ENCODE measurements at regions not wholly inside any gene's neighbourhood (a gene's known extent, or its start where the extent isn't known, plus 50 kb on each side); places are given as distances from the start of the nearest gene placed in this dataset.

DNA sequence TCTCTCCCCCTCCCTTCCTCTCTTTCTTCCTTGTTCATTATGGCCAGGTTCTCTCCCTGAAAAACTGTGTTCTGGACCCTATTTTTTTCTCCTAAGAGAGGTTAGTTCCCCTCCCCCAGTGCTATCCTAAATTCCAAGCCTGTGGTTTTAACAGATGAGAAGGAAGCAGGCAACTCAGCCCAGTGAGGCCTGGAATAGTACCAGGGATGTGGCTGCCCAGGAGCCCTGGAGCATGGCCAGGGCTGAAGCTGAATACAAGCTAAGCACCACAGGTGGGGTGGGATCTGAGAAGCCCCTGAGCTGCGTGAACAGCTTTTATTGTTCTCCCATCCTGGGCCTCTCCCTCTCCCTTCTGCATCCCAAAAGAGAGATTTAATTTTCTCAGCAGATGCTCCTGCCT, 1581.3 kb upstream of the TMEM132C start:
- H3K4me1 Mint-ChIP-seq, result no peaks in the 10 kb centered on the region
- H3K27me3 Mint-ChIP-seq, result no peaks in the 10 kb centered on the region
- no peak overlapping the region for H3K4me3 Mint-ChIP-seq
- no peak for ATAC-seq
- no peak for DNase-seq
- H3K27ac Mint-ChIP-seq, result no peak overlapping the region
- peaks cover 6 to 12% of the 10 kb centered on the region in 2 donors for H3K9me3 Mint-ChIP-seq

- no peak for ATAC-seq
- peaks cover 6 to 12% of the 10 kb centered on the region in 2 donors for H3K9me3 Mint-ChIP-seq
Observed at GRCh38 chr12:126688556-126688955, 1578.4 kb upstream of the TMEM132C start.

DNA sequence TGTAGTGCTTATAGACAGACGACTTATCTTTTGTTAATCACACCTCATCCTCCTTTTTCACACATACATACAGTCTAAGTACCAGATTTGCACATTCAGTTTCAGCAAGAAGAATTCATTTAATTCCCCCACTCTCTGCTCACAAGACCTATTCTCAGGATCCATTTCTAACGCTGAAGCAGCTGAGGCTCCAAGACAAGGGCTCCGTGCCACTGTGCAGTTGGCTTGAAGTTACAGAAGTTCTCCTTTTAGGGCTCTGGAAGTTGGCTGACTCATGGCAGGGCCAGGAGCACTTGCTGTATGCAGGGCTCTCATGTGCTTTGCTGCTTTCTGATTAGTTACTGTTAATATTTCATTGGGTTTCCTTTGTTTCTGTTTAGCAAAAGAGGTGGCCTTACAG, 1566.9 kb upstream of the TMEM132C start:
- Mint-ChIP-seq H3K27me3 (no peaks in the 10 kb centered on the region), H3K9me3 (peaks cover 6 to 16% of the 10 kb centered on the region in 2 donors), H3K4me3 (no peak overlapping the region), H3K27ac (no peak overlapping the region), H3K4me1 (no peaks in the 10 kb centered on the region)
- no peak for ATAC-seq
- no peak for DNase-seq

More at GRCh38 chr12:126688556-126688955, 1578.4 kb upstream of the TMEM132C start:
- no peak for DNase-seq
- H3K4me1 Mint-ChIP-seq, result no peaks in the 10 kb centered on the region
- no peak overlapping the region for H3K4me3 Mint-ChIP-seq
- H3K27me3 Mint-ChIP-seq, result no peaks in the 10 kb centered on the region
- no peak overlapping the region for H3K27ac Mint-ChIP-seq

DNA sequence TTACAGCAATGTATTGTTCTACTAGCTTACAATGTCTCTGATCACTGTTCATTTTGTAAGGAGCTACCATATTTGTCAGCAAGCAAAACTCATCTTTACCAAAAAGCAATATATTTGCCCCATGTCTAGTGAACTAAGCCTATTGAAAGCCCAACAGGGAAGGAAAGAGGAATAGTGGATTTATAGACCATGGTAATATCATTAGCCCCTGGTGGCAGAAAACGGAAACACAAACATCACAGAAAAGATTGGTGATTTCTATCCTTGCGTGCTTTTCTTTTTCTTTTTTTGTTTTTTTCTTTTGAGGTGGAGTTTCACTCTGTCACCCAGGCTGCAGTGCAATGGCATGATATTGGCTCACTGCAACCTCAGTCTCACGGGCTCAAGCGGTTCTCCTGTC, 1562.4 kb upstream of the TMEM132C start:
- ATAC-seq, result no peak
- Mint-ChIP-seq H3K9me3 (peaks cover 0 to 8% of the 10 kb centered on the region in 2 donors), H3K27ac (no peak overlapping the region), H3K4me1 (no peaks in the 10 kb centered on the region), H3K27me3 (no peaks in the 10 kb centered on the region), H3K4me3 (no peak overlapping the region)
- DNase-seq, result no peak

DNA sequence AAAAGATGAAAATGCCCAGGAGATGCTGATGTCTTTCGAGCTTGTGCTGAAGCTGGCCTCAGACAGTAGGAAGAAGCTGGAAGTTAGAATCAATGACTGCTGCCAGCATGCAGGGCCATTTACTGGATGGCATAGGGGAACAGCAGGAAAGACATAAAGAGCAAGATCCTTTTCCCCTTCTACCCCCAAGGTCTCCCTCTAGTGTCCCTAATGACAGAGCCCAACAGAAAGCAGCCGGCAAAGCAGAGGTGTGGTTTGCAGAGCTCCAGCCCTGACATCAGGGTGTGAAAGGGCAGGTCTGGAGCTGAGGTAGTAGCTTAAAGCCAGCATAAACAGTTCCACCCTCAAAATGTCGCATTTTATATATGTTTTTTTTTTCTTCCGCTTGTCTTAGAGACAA, 1560.7 kb upstream of the TMEM132C start:
- H3K27me3 Mint-ChIP-seq, result no peaks in the 10 kb centered on the region
- H3K27ac Mint-ChIP-seq, result peak overlapping the region in 1 of 2 donors; percentile 33
- H3K9me3 Mint-ChIP-seq, result no peaks in the 10 kb centered on the region
- DNase-seq (no peak), ATAC-seq (no peak)
- H3K4me3 Mint-ChIP-seq, result no peak overlapping the region
- H3K4me1 Mint-ChIP-seq, result no peaks in the 10 kb centered on the region

GRCh38 chr12:126708492-126708896, 1558.5 kb upstream of the TMEM132C start:
- Mint-ChIP-seq H3K27me3 (no peaks in the 10 kb centered on the region), H3K27ac (no peak overlapping the region), H3K4me1 (no peaks in the 10 kb centered on the region), H3K9me3 (no peaks in the 10 kb centered on the region), H3K4me3 (no peak overlapping the region)
- no peak for ATAC-seq
- DNase-seq, result no peak

DNA sequence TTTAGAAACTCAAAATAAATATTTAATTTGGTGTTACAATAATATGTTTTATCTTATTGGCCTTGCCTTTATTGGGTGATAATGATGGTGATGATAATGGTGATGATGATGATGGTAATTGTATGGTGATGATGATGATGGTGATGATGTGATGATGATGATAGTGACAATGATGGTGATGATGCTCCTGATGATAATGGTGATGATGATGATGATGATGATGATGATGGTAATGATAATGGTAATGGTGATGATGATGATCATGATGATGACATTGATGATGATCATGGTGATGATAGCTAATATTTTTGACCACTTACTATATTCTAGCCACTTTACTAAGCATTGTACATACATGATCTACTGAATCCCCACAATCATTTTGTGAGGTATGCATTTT, 1548.6 kb upstream of the TMEM132C start:
- H3K27me3 Mint-ChIP-seq, result peaks cover 4% of the 10 kb centered on the region
- peaks cover 7 to 24% of the 10 kb centered on the region in 2 donors for H3K9me3 Mint-ChIP-seq
- H3K4me1 Mint-ChIP-seq, result no peaks in the 10 kb centered on the region
- H3K4me3 Mint-ChIP-seq, result no peak overlapping the region
- H3K27ac Mint-ChIP-seq, result no peak overlapping the region
- no peak for DNase-seq
- no peak for ATAC-seq

- Mint-ChIP-seq H3K4me1 (no peaks in the 10 kb centered on the region), H3K27ac (no peak overlapping the region), H3K9me3 (peaks cover 13 to 29% of the 10 kb centered on the region in 2 donors), H3K27me3 (peaks cover 18% of the 10 kb centered on the region), H3K4me3 (no peak overlapping the region)
- no peak for ATAC-seq
- no peak for DNase-seq
Observed at GRCh38 chr12:126719912-126720705, 1546.9 kb upstream of the TMEM132C start.

GRCh38 chr12:126726481-126727217, 1540.3 kb upstream of the TMEM132C start:
- Mint-ChIP-seq H3K27ac (no peak overlapping the region), H3K9me3 (peaks cover 7 to 8% of the 10 kb centered on the region in 2 donors), H3K4me3 (no peak overlapping the region), H3K4me1 (no peaks in the 10 kb centered on the region), H3K27me3 (peaks cover 59% of the 10 kb centered on the region)
- DNase-seq, result no peak
- no peak for ATAC-seq

GRCh38 chr12:126727218-126728075, 1539.5 kb upstream of the TMEM132C start:
- no peak for DNase-seq
- Mint-ChIP-seq H3K27me3 (peaks cover 59% of the 10 kb centered on the region), H3K4me3 (no peak overlapping the region), H3K27ac (no peak overlapping the region), H3K4me1 (no peaks in the 10 kb centered on the region), H3K9me3 (peaks cover 7 to 8% of the 10 kb centered on the region in 2 donors)
- no peak for ATAC-seq

GRCh38 chr12:126734296-126734695, 1532.7 kb upstream of the TMEM132C start:
- ATAC-seq (no peak), DNase-seq (no peak)
- H3K4me1 Mint-ChIP-seq, result no peaks in the 10 kb centered on the region
- peaks cover under 1% of the 10 kb centered on the region for H3K27me3 Mint-ChIP-seq
- H3K4me3 Mint-ChIP-seq, result no peak overlapping the region
- no peaks in the 10 kb centered on the region for H3K9me3 Mint-ChIP-seq
- no peak overlapping the region for H3K27ac Mint-ChIP-seq

DNA sequence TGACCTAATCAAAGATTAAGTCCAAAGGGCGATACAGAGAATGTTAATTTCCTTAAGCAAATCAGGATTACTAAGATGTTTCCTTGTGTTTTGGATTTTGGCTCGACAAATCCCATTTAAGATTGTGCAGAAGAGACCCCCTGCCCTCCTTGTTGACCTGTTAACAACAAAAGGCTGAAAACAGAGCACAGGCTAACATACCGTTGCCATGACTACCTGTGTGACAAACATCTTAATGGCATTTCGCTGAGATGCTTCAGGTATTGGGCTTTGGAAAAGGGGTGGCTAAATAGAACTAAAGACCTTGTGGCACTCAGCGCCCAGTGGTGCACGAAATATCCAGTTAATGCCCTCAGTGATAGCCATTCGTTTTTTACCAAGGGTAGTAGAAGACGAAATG, 1532.3 kb upstream of the TMEM132C start:
- ATAC-seq (no peak), DNase-seq (no peak)
- Mint-ChIP-seq H3K4me1 (no peaks in the 10 kb centered on the region), H3K27ac (no peak overlapping the region), H3K27me3 (no peaks in the 10 kb centered on the region), H3K4me3 (no peak overlapping the region), H3K9me3 (no peaks in the 10 kb centered on the region)

DNA sequence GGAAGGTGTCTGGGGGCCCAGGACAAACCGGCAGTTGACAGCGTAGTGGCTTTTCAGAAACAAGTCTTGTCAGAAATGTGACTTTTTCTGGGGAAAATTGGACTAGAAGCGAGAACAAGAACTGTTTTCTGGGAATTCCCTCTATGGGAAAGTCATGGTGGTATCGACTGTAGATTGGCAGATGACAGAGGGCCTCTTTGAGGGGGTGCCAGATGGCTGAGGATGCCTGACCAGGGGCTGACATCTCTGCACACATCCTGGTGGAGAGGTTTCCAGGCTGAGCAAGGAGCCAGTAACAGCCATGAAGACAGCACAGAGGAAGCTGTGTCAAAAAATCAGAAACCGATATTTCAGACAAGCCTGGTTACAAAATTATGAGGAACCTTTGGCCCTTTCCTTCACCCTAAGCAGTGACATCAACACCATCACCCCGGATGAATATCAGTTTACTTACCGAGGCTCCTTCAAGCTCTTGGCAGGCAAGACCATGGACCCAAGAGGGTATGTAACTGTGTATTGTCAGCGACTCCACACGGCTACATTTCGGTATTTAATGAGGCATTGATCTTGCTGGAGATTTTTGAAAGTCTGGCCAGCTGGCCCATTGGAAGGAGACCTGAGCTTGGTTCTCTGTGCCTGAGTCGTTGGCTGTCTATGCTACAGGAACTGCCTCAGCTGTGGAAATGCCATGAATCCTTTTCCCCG, 1525.3 kb upstream of the TMEM132C start:
- Mint-ChIP-seq H3K27me3 (no peaks in the 10 kb centered on the region), H3K27ac (no peak overlapping the region), H3K4me3 (no peak overlapping the region), H3K9me3 (peaks cover 0 to 9% of the 10 kb centered on the region in 2 donors), H3K4me1 (no peaks in the 10 kb centered on the region)
- DNase-seq (no peak), ATAC-seq (no peak)

DNA sequence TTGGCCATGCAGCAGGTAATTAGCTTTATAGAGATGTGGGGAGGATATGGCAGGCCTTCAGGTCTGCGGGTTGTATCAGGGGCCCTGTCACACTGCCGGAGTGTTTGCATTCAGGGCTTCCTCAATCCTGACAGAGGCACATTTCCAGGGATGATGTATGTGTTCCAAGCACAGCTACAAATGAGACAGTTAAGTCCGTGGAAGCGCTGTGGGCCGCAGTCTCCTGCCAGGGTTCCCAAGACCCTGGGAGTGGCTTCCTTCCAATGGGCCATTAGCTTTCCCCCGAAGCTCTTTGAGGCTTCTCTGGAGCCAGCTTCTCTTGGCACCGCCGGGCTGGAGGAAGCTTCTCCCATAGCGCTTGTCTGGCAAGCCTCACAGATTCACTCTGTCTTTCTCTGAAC, 1524.7 kb upstream of the TMEM132C start:
- peaks cover 2% of the 10 kb centered on the region for H3K27me3 Mint-ChIP-seq
- H3K9me3 Mint-ChIP-seq, result peaks cover 0 to 9% of the 10 kb centered on the region in 2 donors
- DNase-seq (no peak), ATAC-seq (no peak)
- no peak overlapping the region for H3K4me3 Mint-ChIP-seq
- no peak overlapping the region for H3K27ac Mint-ChIP-seq
- no peaks in the 10 kb centered on the region for H3K4me1 Mint-ChIP-seq

GRCh38 chr12:126747530-126748149, 1519.3 kb upstream of the TMEM132C start:
- no peaks in the 10 kb centered on the region for H3K4me1 Mint-ChIP-seq
- DNase-seq, result peak; percentile 34 to 42

More at GRCh38 chr12:126747530-126748149, 1519.3 kb upstream of the TMEM132C start:
- peak; percentile 48 for ATAC-seq
- peaks cover 20% of the 10 kb centered on the region for H3K27me3 Mint-ChIP-seq
- no peak overlapping the region for H3K4me3 Mint-ChIP-seq
- no peaks in the 10 kb centered on the region for H3K9me3 Mint-ChIP-seq
- H3K27ac Mint-ChIP-seq, result no peak overlapping the region
